ENCODE measurements at regions not wholly inside any gene's neighbourhood (a gene's known extent, or its start where the extent isn't known, plus 50 kb on each side); places are given as distances from the start of the nearest gene placed in this dataset.

GRCh38 chr10:117876210-117876609, 170.5 kb downstream of the RAB11FIP2 start:
- Histone ChIP-seq H2AFZ (ENCODE audit: control insufficient read depth, low read depth, low read length) (no peak overlapping the region), H3K27ac (ENCODE audit: control insufficient read depth, insufficient read depth) (no peak overlapping the region), H3K4me1 (ENCODE audit: control insufficient read depth, insufficient read depth, low read length) (no peaks in the 10 kb centered on the region), H3K9me3 (replicated peaks; ENCODE audit: control insufficient read depth, insufficient read depth, low read length) (no peaks in the 10 kb centered on the region), H3K9ac (ENCODE audit: control insufficient read depth, insufficient read depth, low read length) (no peak overlapping the region), H3K4me3 (no peak overlapping the region), H3K36me3 (ENCODE audit: control insufficient read depth in 2 of 2, insufficient read depth in 2 of 2, low read length in 1 of 2) (no peaks in the 10 kb centered on the region), H3K4me2 (ENCODE audit: control insufficient read depth, insufficient read depth) (no peak overlapping the region), H3K79me2 (ENCODE audit: control insufficient read depth, insufficient read depth, low read length) (no peaks in the 10 kb centered on the region), H4K20me1 (ENCODE audit: control insufficient read depth, insufficient read depth) (no peaks in the 10 kb centered on the region), H3K27me3 (replicated peaks in 1 of 2; ENCODE audit: control insufficient read depth in 2 of 2, insufficient read depth in 2 of 2, low read length in 1 of 2) (no peaks in the 10 kb centered on the region; a peak in 1 of 4 replicates)
- in situ Hi-C loops (cut with MboI) (no loop called here), intact Hi-C loops (cut with micrococcal nuclease; ENCODE audit: unreplicated experiment) (no loop called here)
- no peak for TF ChIP-seq ZNF24 (IDR thresholded peaks at IDR 0.05)
- no peak for TF ChIP-seq ZNF217 (IDR thresholded peaks at IDR 0.05)
- TF ChIP-seq RCOR1 (conservative IDR thresholded peaks at IDR 0.05; ENCODE audit: low read depth, low read length): no peak
- TF ChIP-seq ZBED1 (IDR thresholded peaks at IDR 0.05; ENCODE audit: borderline replicate concordance): no peak
- TF ChIP-seq POLR2AphosphoS5 (IDR thresholded peaks at IDR 0.05; ENCODE audit: low read length): no peak
- TF ChIP-seq GATAD2B (conservative IDR thresholded peaks at IDR 0.05; ENCODE audit: low read depth): no peak
- RAD21 ChIA-PET (ENCODE audit: unreplicated experiment): no interaction called here
- no peak for ATAC-seq
- 3% methylated on average over 2 of the region's 2 CpGs for WGBS (ENCODE audit: insufficient coverage, insufficient replicate concordance, low lambda C conversion rate, missing lambda C conversion rate)
- CTCF ChIA-PET: no interaction called here
- no TSS peak for BruUV-seq (replicated peaks)
- DNase-seq (ENCODE audit: low read depth, low spot score): no peak
- POLR2A ChIA-PET: no interaction called here
- FAIRE-seq: no peak
- SMC1A ChIA-PET (ENCODE audit: uncharacterized antibody, unreplicated experiment): interaction anchor here (1.0 to 1.4 kb wide), 3 partner anchors 9 to 377 kb away, joined by 3 read pairs; no protein-coding TSS in a partner anchor

- TF ChIP-seq SRF (IDR thresholded peaks at IDR 0.05; ENCODE audit: low read depth in 2 of 2, low read length in 2 of 2) (no peak), NFIC (IDR thresholded peaks at IDR 0.05; ENCODE audit: low read depth, low read length) (no peak), CBX5 (IDR thresholded peaks at IDR 0.05; ENCODE audit: low read depth) (no peak), ZNF592 (IDR thresholded peaks at IDR 0.05) (no peak)
- no peak overlapping the region for H3K4me2 ChIP-seq (ENCODE audit: control insufficient read depth, insufficient read depth)
- H2AFZ ChIP-seq (ENCODE audit: control insufficient read depth, low read depth, low read length): no peak overlapping the region
- WGBS (ENCODE audit: insufficient coverage, insufficient replicate concordance, low lambda C conversion rate, missing lambda C conversion rate): under 1% methylated on average over 5 of the region's 5 CpGs
- SMC1A ChIA-PET (ENCODE audit: uncharacterized antibody, unreplicated experiment): interaction anchor here (1.5 kb wide), 1 partner anchor 11 kb away, joined by 3 read pairs; no protein-coding TSS in a partner anchor
- no peak overlapping the region for H3K4me3 ChIP-seq
- RAD21 ChIA-PET (ENCODE audit: unreplicated experiment): no interaction called here
- H3K9me3 ChIP-seq (replicated peaks; ENCODE audit: control insufficient read depth, insufficient read depth, low read length): no peaks in the 10 kb centered on the region
- in situ Hi-C loops (cut with MboI) (no loop called here), intact Hi-C loops (cut with micrococcal nuclease; ENCODE audit: unreplicated experiment) (no loop called here)
- H3K36me3 ChIP-seq (ENCODE audit: control insufficient read depth in 2 of 2, insufficient read depth in 2 of 2, low read length in 1 of 2): no peaks in the 10 kb centered on the region
- no peak overlapping the region for H3K27ac ChIP-seq (ENCODE audit: control insufficient read depth, insufficient read depth)
- DNase-seq (ENCODE audit: low read depth, low spot score) (no peak), ATAC-seq (no peak), FAIRE-seq (no peak)
- BruUV-seq (replicated peaks): no TSS peak
- no peaks in the 10 kb centered on the region for H3K4me1 ChIP-seq (ENCODE audit: control insufficient read depth, insufficient read depth, low read length)
- POLR2A ChIA-PET: no interaction called here
- no peaks in the 10 kb centered on the region for H4K20me1 ChIP-seq (ENCODE audit: control insufficient read depth, insufficient read depth)
- CTCF ChIA-PET: interaction anchor here (0.6 kb wide), 1 partner anchor 383 kb away, joined by 3 read pairs; no protein-coding TSS in a partner anchor
- H3K9ac ChIP-seq (ENCODE audit: control insufficient read depth, insufficient read depth, low read length): no peak overlapping the region
- no peaks in the 10 kb centered on the region; a peak in 1 of 4 replicates for H3K27me3 ChIP-seq (replicated peaks in 1 of 2; ENCODE audit: control insufficient read depth in 2 of 2, insufficient read depth in 2 of 2, low read length in 1 of 2)
- no peaks in the 10 kb centered on the region for H3K79me2 ChIP-seq (ENCODE audit: control insufficient read depth, insufficient read depth, low read length)
Measured at GRCh38 chr10:117878626-117879025, 168.1 kb downstream of the RAB11FIP2 start.

Measured in GM12878 (cell line).